ENCODE measurements at regions not wholly inside any gene's neighbourhood (a gene's known extent, or its start where the extent isn't known, plus 50 kb on each side); places are given as distances from the start of the nearest gene placed in this dataset.

- H3K4me2 ChIP-seq (ENCODE audit: extremely low read depth, insufficient read depth, low read length) = no peak overlapping the region
- H3K79me2 ChIP-seq (ENCODE audit: control insufficient read depth, insufficient read depth, low read length) = no peaks in the 10 kb centered on the region
- H2AFZ ChIP-seq (ENCODE audit: low read length) = no peak overlapping the region
- no peaks in the 10 kb centered on the region for H3K9me3 ChIP-seq (ENCODE audit: control insufficient read depth, insufficient read depth, low read depth, low read length)
- H4K20me1 ChIP-seq (ENCODE audit: control insufficient read depth, extremely low read depth, insufficient read depth, low read length) = no peaks in the 10 kb centered on the region
- H3K27ac ChIP-seq (ENCODE audit: insufficient read depth, low read length) = no peak overlapping the region
- no peaks in the 10 kb centered on the region for H3K27me3 ChIP-seq (ENCODE audit: control insufficient read depth, insufficient read depth, low read length)
- H3K9ac ChIP-seq (ENCODE audit: insufficient read depth, low read length) = no peak overlapping the region
- TF ChIP-seq CTCF (conservative IDR thresholded peaks at IDR 0.05 in 1 of 2, IDR thresholded peaks at IDR 0.05 in 1 of 2; ENCODE audit: low read depth in 1 of 2, low read length in 2 of 2) (no peak), EZH2 (IDR thresholded peaks at IDR 0.05; ENCODE audit: low read length, missing control alignments) (no peak)
- DNase-seq (ENCODE audit: low read depth in 2 of 2) = no peak
- no peaks in the 10 kb centered on the region for H3K4me1 ChIP-seq (ENCODE audit: control insufficient read depth, extremely low read depth, insufficient read depth, low read length)
- no peaks in the 10 kb centered on the region for H3K36me3 ChIP-seq (ENCODE audit: control insufficient read depth, insufficient read depth, low read length)
- H3K4me3 ChIP-seq (replicated peaks in 1 of 4; ENCODE audit: control extremely low read depth in 1 of 4, insufficient read depth in 1 of 4, low read depth in 3 of 4, low read length in 4 of 4) = no peak overlapping the region
These were observed 176.7 kb downstream of the EMX2 start for GRCh38 chr10:117718986-117719920.

DNA sequence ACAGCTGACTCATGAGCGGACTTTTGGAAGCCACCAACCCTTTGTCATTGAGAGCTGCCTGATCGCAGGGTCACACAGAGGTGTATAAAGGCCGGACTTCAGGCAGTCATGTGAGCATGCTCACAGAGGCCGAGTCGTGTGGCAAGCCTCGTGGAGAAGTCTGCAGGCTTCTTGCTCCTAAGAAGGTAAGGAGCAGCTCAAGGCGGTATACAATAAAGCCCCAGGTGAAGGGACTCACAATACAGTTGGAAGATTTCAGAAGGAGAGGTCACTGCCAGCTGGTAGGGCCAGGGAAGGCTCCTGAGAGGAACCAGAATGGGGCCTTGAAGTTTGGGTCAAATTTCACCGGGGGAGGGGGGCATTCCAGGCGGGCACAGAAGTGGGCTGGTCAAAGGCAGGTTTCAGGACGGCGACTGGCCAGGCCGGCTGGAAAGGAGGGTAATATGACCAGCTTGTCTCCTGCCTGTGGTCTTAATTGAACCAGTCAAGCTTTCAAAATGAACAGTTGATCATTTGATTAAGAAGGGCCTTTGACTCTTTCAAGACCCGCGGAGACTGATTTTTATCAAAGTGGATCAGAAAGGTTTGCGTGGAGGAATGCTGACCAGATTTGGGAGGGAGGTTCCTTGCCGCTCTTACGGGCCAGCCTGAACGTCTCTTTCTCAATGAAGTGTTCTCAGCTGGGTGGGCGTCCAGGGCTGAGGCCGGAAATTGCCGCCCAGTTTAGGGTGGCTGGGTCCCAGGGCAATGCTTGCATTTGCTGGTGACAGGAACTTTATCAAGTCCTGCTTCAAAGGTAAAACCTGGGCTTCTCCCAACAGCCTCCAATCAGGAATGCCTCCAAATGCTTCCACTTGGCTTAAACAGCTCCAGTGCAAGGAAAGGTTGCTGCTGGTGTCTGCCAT lies 178.6 kb downstream of the EMX2 start:
- TF ChIP-seq EZH2 (IDR thresholded peaks at IDR 0.05; ENCODE audit: low read length, missing control alignments) = no peak
- no peak for TF ChIP-seq CTCF (conservative IDR thresholded peaks at IDR 0.05 in 1 of 2, IDR thresholded peaks at IDR 0.05 in 1 of 2; ENCODE audit: low read depth in 1 of 2, low read length in 2 of 2)
- H2AFZ ChIP-seq (ENCODE audit: low read length) = no peak overlapping the region
- H3K4me3 ChIP-seq (replicated peaks in 1 of 4; ENCODE audit: control extremely low read depth in 1 of 4, insufficient read depth in 1 of 4, low read depth in 3 of 4, low read length in 4 of 4) = no peak overlapping the region
- no peaks in the 10 kb centered on the region for H3K27me3 ChIP-seq (ENCODE audit: control insufficient read depth, insufficient read depth, low read length)
- no peaks in the 10 kb centered on the region for H3K4me1 ChIP-seq (ENCODE audit: control insufficient read depth, extremely low read depth, insufficient read depth, low read length)
- H3K9ac ChIP-seq (ENCODE audit: insufficient read depth, low read length) = no peak overlapping the region
- H3K79me2 ChIP-seq (ENCODE audit: control insufficient read depth, insufficient read depth, low read length) = no peaks in the 10 kb centered on the region
- no peaks in the 10 kb centered on the region for H3K36me3 ChIP-seq (ENCODE audit: control insufficient read depth, insufficient read depth, low read length)
- H3K27ac ChIP-seq (ENCODE audit: insufficient read depth, low read length) = no peak overlapping the region
- H4K20me1 ChIP-seq (ENCODE audit: control insufficient read depth, extremely low read depth, insufficient read depth, low read length) = no peaks in the 10 kb centered on the region
- no peaks in the 10 kb centered on the region for H3K9me3 ChIP-seq (ENCODE audit: control insufficient read depth, insufficient read depth, low read depth, low read length)
- no peak overlapping the region for H3K4me2 ChIP-seq (ENCODE audit: extremely low read depth, insufficient read depth, low read length)
- no peak for DNase-seq (ENCODE audit: low read depth in 2 of 2)

DNA sequence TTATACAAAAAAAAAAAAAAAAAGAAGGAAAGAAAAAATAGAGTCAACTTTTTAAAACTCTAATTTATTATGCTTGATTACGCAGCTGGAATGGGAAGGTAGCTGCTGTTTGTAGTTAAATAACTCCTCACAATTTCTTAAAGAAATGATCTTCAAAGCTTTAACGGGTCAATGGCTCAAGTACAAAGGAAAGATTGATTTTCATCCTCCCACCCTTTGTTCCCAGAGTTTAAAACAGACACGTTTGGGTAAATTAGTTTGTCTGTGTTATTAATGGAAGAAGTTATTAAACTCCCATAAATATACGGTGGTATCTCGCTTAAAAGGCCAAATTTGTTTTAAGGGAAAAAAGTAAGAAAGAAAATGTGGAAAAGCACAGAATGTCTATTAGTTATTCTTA lies 179.3 kb downstream of the EMX2 start:
- TF ChIP-seq EZH2 (IDR thresholded peaks at IDR 0.05; ENCODE audit: low read length, missing control alignments) (no peak), CTCF (conservative IDR thresholded peaks at IDR 0.05 in 1 of 2, IDR thresholded peaks at IDR 0.05 in 1 of 2; ENCODE audit: low read depth in 1 of 2, low read length in 2 of 2) (no peak)
- Histone ChIP-seq H4K20me1 (ENCODE audit: control insufficient read depth, extremely low read depth, insufficient read depth, low read length) (no peaks in the 10 kb centered on the region), H3K36me3 (ENCODE audit: control insufficient read depth, insufficient read depth, low read length) (no peaks in the 10 kb centered on the region), H3K4me1 (ENCODE audit: control insufficient read depth, extremely low read depth, insufficient read depth, low read length) (no peaks in the 10 kb centered on the region), H3K27me3 (ENCODE audit: control insufficient read depth, insufficient read depth, low read length) (no peaks in the 10 kb centered on the region), H3K4me3 (replicated peaks in 1 of 4; ENCODE audit: control extremely low read depth in 1 of 4, insufficient read depth in 1 of 4, low read depth in 3 of 4, low read length in 4 of 4) (no peak overlapping the region), H3K9me3 (ENCODE audit: control insufficient read depth, insufficient read depth, low read depth, low read length) (no peaks in the 10 kb centered on the region), H3K79me2 (ENCODE audit: control insufficient read depth, insufficient read depth, low read length) (no peaks in the 10 kb centered on the region), H3K27ac (ENCODE audit: insufficient read depth, low read length) (no peak overlapping the region), H3K4me2 (ENCODE audit: extremely low read depth, insufficient read depth, low read length) (no peak overlapping the region), H3K9ac (ENCODE audit: insufficient read depth, low read length) (no peak overlapping the region), H2AFZ (ENCODE audit: low read length) (no peak overlapping the region)
- no peak for DNase-seq (ENCODE audit: low read depth in 2 of 2)
